ENCODE measurements at regions not wholly inside any gene's neighbourhood (a gene's known extent, or its start where the extent isn't known, plus 50 kb on each side); places are given as distances from the start of the nearest gene placed in this dataset.

DNA sequence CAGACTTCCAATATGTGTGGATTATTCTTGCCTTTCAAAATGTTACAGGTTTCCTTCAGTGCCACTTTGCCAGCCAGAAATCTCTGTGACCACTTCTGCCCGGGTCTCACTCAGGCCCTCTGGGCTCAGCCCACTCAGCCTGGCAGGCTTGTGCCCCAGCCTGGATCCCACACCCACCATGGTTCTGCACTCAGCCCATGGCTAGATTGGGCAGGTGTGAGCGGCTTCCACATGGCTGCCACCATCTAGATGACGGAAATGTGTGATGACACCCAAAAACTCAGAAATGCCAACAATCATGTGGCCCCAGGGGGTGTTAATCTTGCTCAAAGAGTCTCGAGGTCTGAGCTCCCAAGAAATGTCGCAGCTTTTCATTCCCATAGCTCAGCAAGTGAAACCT lies 1097.5 kb upstream of the SLC39A10 start (continued):
- TF ChIP-seq, protein P1, sequence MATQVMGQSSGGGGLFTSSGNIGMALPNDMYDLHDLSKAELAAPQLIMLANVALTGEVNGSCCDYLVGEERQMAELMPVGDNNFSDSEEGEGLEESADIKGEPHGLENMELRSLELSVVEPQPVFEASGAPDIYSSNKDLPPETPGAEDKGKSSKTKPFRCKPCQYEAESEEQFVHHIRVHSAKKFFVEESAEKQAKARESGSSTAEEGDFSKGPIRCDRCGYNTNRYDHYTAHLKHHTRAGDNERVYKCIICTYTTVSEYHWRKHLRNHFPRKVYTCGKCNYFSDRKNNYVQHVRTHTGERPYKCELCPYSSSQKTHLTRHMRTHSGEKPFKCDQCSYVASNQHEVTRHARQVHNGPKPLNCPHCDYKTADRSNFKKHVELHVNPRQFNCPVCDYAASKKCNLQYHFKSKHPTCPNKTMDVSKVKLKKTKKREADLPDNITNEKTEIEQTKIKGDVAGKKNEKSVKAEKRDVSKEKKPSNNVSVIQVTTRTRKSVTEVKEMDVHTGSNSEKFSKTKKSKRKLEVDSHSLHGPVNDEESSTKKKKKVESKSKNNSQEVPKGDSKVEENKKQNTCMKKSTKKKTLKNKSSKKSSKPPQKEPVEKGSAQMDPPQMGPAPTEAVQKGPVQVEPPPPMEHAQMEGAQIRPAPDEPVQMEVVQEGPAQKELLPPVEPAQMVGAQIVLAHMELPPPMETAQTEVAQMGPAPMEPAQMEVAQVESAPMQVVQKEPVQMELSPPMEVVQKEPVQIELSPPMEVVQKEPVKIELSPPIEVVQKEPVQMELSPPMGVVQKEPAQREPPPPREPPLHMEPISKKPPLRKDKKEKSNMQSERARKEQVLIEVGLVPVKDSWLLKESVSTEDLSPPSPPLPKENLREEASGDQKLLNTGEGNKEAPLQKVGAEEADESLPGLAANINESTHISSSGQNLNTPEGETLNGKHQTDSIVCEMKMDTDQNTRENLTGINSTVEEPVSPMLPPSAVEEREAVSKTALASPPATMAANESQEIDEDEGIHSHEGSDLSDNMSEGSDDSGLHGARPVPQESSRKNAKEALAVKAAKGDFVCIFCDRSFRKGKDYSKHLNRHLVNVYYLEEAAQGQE (tag by site-specific recombination; IDR thresholded peaks at IDR 0.05): no peak
- TF ChIP-seq ZNF837 (tag by site-specific recombination; IDR thresholded peaks at IDR 0.05) (no peak), ZNF473 (tag by site-specific recombination; IDR thresholded peaks at IDR 0.05) (no peak), ZNF404 (tag by site-specific recombination; IDR thresholded peaks at IDR 0.05) (no peak)

DNA sequence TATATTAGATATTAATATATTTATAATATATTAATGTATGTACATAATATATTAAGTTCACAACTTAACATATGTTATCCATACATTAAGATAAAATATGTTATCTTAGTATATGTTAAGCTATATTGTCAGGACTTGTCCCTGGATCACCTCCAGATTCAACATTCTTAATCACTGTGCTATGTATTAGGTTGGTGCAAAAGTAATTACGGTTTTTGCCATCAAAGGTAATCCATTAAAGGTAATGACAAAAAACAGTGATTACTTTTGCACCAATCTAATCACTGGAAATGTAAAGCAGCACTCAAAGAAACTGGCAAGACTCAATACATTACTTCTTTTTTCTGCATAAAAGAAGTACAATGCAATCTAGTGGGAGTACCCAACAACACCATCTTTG lies 1099.0 kb upstream of the SLC39A10 start:
- Histone ChIP-seq H3K27ac (ENCODE audit: extremely low read depth, low read depth, low read length) (no peak overlapping the region), H3K36me3 (ENCODE audit: control insufficient read depth in 2 of 2, insufficient read depth in 1 of 2, low read length in 2 of 2) (no peaks in the 10 kb centered on the region), H3K9me3 (ENCODE audit: control insufficient read depth, insufficient read depth, low read depth, low read length) (no peaks in the 10 kb centered on the region), H3K4me1 (ENCODE audit: control insufficient read depth, insufficient read depth, low read length) (no peaks in the 10 kb centered on the region), H3K4me3 (ENCODE audit: low read depth, low read length) (no peak overlapping the region)
- no peak for TF ChIP-seq ZNF510 (tag by site-specific recombination; IDR thresholded peaks at IDR 0.05; ENCODE audit: insufficient replicate concordance)
- TF ChIP-seq ZNF133 (tag by site-specific recombination; IDR thresholded peaks at IDR 0.05): no peak
- TF ChIP-seq, protein P2, sequence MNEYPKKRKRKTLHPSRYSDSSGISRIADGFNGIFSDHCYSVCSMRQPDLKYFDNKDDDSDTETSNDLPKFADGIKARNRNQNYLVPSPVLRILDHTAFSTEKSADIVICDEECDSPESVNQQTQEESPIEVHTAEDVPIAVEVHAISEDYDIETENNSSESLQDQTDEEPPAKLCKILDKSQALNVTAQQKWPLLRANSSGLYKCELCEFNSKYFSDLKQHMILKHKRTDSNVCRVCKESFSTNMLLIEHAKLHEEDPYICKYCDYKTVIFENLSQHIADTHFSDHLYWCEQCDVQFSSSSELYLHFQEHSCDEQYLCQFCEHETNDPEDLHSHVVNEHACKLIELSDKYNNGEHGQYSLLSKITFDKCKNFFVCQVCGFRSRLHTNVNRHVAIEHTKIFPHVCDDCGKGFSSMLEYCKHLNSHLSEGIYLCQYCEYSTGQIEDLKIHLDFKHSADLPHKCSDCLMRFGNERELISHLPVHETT (tag by site-specific recombination; IDR thresholded peaks at IDR 0.05): no peak
- TF ChIP-seq ZNF274 (IDR thresholded peaks at IDR 0.05; ENCODE audit: low read length): no peak
- TF ChIP-seq ZNF274 (tag by site-specific recombination; IDR thresholded peaks at IDR 0.05; ENCODE audit: borderline replicate concordance): no peak
- TF ChIP-seq ZNF830 (tag by site-specific recombination; IDR thresholded peaks at IDR 0.05; ENCODE audit: low read depth): no peak
- ChIA-PET POLR2A (no interaction called here), CTCF (no interaction called here)

DNA sequence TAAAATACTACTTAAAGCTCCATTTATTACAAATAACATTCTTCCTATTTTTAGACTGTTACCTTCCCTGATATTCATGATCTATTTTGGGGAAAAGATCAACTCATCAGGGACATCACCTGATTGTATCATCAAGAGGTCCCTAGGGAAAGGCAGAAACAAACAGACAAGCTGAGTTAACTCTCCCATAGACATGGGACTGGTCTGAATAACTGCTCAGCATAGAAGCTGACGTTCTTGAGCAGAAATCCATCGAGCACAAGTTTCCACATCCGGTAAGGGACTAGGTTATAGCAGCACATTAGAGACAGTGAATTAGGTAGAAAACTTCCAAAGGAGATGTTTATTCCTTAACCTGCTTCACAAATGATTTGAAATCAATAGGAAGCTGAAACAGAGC lies 1100.4 kb upstream of the SLC39A10 start:
- H3K4me3 ChIP-seq (ENCODE audit: low read depth, low read length): no peak overlapping the region
- POLR2A ChIA-PET: no interaction called here
- H3K9me3 ChIP-seq (ENCODE audit: control insufficient read depth, insufficient read depth, low read depth, low read length): no peaks in the 10 kb centered on the region
- no peak overlapping the region for H3K27ac ChIP-seq (ENCODE audit: extremely low read depth, low read depth, low read length)
- CTCF ChIA-PET: interaction anchor here (1.6 kb wide), 1 partner anchor 10 kb away, joined by 3 read pairs; no protein-coding TSS in a partner anchor
- TF ChIP-seq, protein P3, sequence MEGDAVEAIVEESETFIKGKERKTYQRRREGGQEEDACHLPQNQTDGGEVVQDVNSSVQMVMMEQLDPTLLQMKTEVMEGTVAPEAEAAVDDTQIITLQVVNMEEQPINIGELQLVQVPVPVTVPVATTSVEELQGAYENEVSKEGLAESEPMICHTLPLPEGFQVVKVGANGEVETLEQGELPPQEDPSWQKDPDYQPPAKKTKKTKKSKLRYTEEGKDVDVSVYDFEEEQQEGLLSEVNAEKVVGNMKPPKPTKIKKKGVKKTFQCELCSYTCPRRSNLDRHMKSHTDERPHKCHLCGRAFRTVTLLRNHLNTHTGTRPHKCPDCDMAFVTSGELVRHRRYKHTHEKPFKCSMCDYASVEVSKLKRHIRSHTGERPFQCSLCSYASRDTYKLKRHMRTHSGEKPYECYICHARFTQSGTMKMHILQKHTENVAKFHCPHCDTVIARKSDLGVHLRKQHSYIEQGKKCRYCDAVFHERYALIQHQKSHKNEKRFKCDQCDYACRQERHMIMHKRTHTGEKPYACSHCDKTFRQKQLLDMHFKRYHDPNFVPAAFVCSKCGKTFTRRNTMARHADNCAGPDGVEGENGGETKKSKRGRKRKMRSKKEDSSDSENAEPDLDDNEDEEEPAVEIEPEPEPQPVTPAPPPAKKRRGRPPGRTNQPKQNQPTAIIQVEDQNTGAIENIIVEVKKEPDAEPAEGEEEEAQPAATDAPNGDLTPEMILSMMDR (tag by site-specific recombination; IDR thresholded peaks at IDR 0.05): no peak
- TF ChIP-seq ZNF843 (tag by site-specific recombination; IDR thresholded peaks at IDR 0.05) (no peak), ZNF560 (tag by site-specific recombination; IDR thresholded peaks at IDR 0.05; ENCODE audit: borderline replicate concordance) (no peak), ZNF23 (tag by site-specific recombination; IDR thresholded peaks at IDR 0.05; ENCODE audit: borderline replicate concordance) (no peak), FEZF1 (tag by site-specific recombination; IDR thresholded peaks at IDR 0.05) (no peak), ZNF311 (tag by site-specific recombination; IDR thresholded peaks at IDR 0.05; ENCODE audit: borderline replicate concordance) (no peak), KLF8 (tag by site-specific recombination; IDR thresholded peaks at IDR 0.05) (no peak), ZNF529 (tag by site-specific recombination; IDR thresholded peaks at IDR 0.05; ENCODE audit: insufficient replicate concordance) (no peak), ZNF585B (tag by site-specific recombination; IDR thresholded peaks at IDR 0.05) (no peak), ZNF621 (tag by site-specific recombination; IDR thresholded peaks at IDR 0.05) (no peak), ZNF391 (tag by site-specific recombination; IDR thresholded peaks at IDR 0.05; ENCODE audit: borderline replicate concordance, low read depth) (no peak), ZNF530 (tag by site-specific recombination; IDR thresholded peaks at IDR 0.05; ENCODE audit: low read depth) (no peak), ZBTB1 (tag by site-specific recombination; IDR thresholded peaks at IDR 0.05) (no peak)
- TF ChIP-seq, protein P4, sequence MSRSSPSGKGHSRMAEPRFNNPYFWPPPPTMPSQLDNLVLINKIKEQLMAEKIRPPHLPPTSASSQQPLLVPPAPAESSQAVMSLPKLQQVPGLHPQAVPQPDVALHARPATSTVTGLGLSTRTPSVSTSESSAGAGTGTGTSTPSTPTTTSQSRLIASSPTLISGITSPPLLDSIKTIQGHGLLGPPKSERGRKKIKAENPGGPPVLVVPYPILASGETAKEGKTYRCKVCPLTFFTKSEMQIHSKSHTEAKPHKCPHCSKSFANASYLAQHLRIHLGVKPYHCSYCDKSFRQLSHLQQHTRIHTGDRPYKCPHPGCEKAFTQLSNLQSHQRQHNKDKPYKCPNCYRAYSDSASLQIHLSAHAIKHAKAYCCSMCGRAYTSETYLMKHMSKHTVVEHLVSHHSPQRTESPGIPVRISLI (tag by site-specific recombination; IDR thresholded peaks at IDR 0.05): no peak
- H3K36me3 ChIP-seq (ENCODE audit: control insufficient read depth in 2 of 2, insufficient read depth in 1 of 2, low read length in 2 of 2): no peaks in the 10 kb centered on the region
- no peaks in the 10 kb centered on the region for H3K4me1 ChIP-seq (ENCODE audit: control insufficient read depth, insufficient read depth, low read length)
